ENCODE measurements at regions not wholly inside any gene's neighbourhood (a gene's known extent, or its start where the extent isn't known, plus 50 kb on each side); places are given as distances from the start of the nearest gene placed in this dataset.

GRCh38 chr2:2512931-2513330 is 181.9 kb upstream of the MYT1L start:
- no peak for TF ChIP-seq CTCF (IDR thresholded peaks at IDR 0.05)
- TF ChIP-seq POLR2A (IDR thresholded peaks at IDR 0.05), result no peak

All from right lobe of liver (tissue), 4 donors.